H9 (cell line): ENCODE measurements at regions not wholly inside any gene's neighbourhood (a gene's known extent, or its start where the extent isn't known, plus 50 kb on each side); places are given as distances from the start of the nearest gene placed in this dataset.

Source experiments
- DNase-seq: peaks from one replicate; pipeline ENCODE4 v3.0.0-alpha.2; 2017
- H2AFZ ChIP-seq: one replicate; pipeline ENCODE4 v1.6.1; 2013; ENCODE audit warnings: mild to moderate bottlenecking, low read length, control low read depth, moderate library complexity
- H2AK5ac ChIP-seq: 2 replicates; pipeline ENCODE4 v1.6.1; 2013; ENCODE audit warnings: low read length, control low read depth, mixed read lengths; ENCODE audit not compliant: insufficient read length
- H2BK120ac ChIP-seq: one replicate; pipeline ENCODE4 v1.6.1; 2013; ENCODE audit warnings: low read depth, mild to moderate bottlenecking, low read length, control low read depth, inconsistent platforms; ENCODE audit not compliant: poor library complexity, severe bottlenecking
- H2BK12ac ChIP-seq: 2 replicates; pipeline ENCODE4 v1.6.1; 2013; ENCODE audit warnings: low read length, control low read depth, mixed read lengths, low read depth; ENCODE audit not compliant: insufficient read length
- H2BK15ac ChIP-seq: 2 replicates; pipeline ENCODE4 v1.6.1; 2013; ENCODE audit warnings: low read depth, low read length, control low read depth
- H2BK20ac ChIP-seq: one replicate; pipeline ENCODE4 v1.6.1; 2013; ENCODE audit warnings: low read depth, mild to moderate bottlenecking, low read length, control low read depth, inconsistent platforms; ENCODE audit not compliant: poor library complexity, severe bottlenecking
- H2BK5ac ChIP-seq: 2 replicates; pipeline ENCODE4 v1.6.1; 2013; ENCODE audit warnings: low read length, control low read depth, mixed read lengths; ENCODE audit not compliant: insufficient read length
- H3K14ac ChIP-seq: 2 replicates; pipeline ENCODE4 v1.6.1; 2013; ENCODE audit warnings: low read length, control low read depth; ENCODE audit not compliant: insufficient read depth
- H3K18ac ChIP-seq: 2 replicates; pipeline ENCODE4 v1.6.1; 2013; ENCODE audit warnings: low read depth, mild to moderate bottlenecking, mixed read lengths, low read length, control low read depth; ENCODE audit not compliant: insufficient read length
- H3K23ac ChIP-seq: 2 replicates; pipeline ENCODE4 v1.6.1; 2013; ENCODE audit warnings: low read length, control low read depth, mixed read lengths, low read depth; ENCODE audit not compliant: insufficient read length
- H3K23me2 ChIP-seq: 2 replicates; pipeline ENCODE4 v1.6.1; 2013; ENCODE audit warnings: low read depth, mild to moderate bottlenecking, mixed read lengths, low read length, control low read depth; ENCODE audit not compliant: insufficient read length, poor library complexity, severe bottlenecking
- H3K27ac ChIP-seq: 2 replicates; pipeline ENCODE4 v1.5.1; 2013; ENCODE audit warnings: low read length, control low read depth, mixed read lengths, low read depth; ENCODE audit not compliant: insufficient read length
- H3K27me3 ChIP-seq: 2 replicates; pipeline ENCODE4 v1.6.1; 2013; ENCODE audit warnings: low read length, control low read depth, inconsistent platforms; ENCODE audit not compliant: insufficient read depth
- H3K4ac ChIP-seq: 2 replicates; pipeline ENCODE4 v1.6.1; 2013; ENCODE audit warnings: low read depth, mild to moderate bottlenecking, control low read depth, inconsistent platforms, low read length, moderate library complexity
- H3K4me1 ChIP-seq: 2 replicates; pipeline ENCODE4 v1.6.1; 2013; ENCODE audit warnings: low read length, control low read depth, inconsistent platforms; ENCODE audit not compliant: insufficient read depth
- H3K4me2 ChIP-seq: 2 replicates; pipeline ENCODE4 v1.6.1; 2013; ENCODE audit warnings: low read length, control low read depth, mixed read lengths; ENCODE audit not compliant: insufficient read length, insufficient read depth
- H3K56ac ChIP-seq: 2 replicates; pipeline ENCODE4 v1.6.1; 2013; ENCODE audit warnings: low read depth, mild to moderate bottlenecking, mixed read lengths, low read length, control low read depth; ENCODE audit not compliant: insufficient read length
- H3K79me1 ChIP-seq: 2 replicates; pipeline ENCODE4 v1.6.1; 2013; ENCODE audit warnings: low read depth, mild to moderate bottlenecking, moderate library complexity, low read length, control low read depth, inconsistent platforms; ENCODE audit not compliant: insufficient read depth, poor library complexity, severe bottlenecking
- H3K79me2 ChIP-seq: 2 replicates; pipeline ENCODE4 v1.6.1; 2013; ENCODE audit warnings: low read length, control low read depth, inconsistent platforms; ENCODE audit not compliant: insufficient read depth
- H3K9ac ChIP-seq: 2 replicates; pipeline ENCODE4 v1.6.1; 2013; ENCODE audit warnings: low read length, control low read depth, mixed read lengths; ENCODE audit not compliant: insufficient read length; ENCODE audit errors: extremely low read depth
- H3K9me3 ChIP-seq: one replicate; pipeline ENCODE4 v1.6.1; 2013; ENCODE audit warnings: low read depth, low read length, inconsistent platforms; ENCODE audit not compliant: control insufficient read depth
- H3T11ph ChIP-seq: one replicate; pipeline ENCODE4 v1.6.1; 2013; ENCODE audit warnings: mild to moderate bottlenecking, low read length, control low read depth, inconsistent platforms
- H4K20me1 ChIP-seq: one replicate; pipeline ENCODE4 v1.6.1; 2013; ENCODE audit not compliant: control insufficient read depth, insufficient read length, insufficient read depth
- H4K5ac ChIP-seq: 2 replicates; pipeline ENCODE4 v1.6.1; 2013; ENCODE audit warnings: low read depth, mild to moderate bottlenecking, mixed read lengths, low read length, control low read depth; ENCODE audit not compliant: insufficient read length
- H4K8ac ChIP-seq: replicated peaks from 2 replicates; pipeline ENCODE4 v1.6.1; 2013; ENCODE audit warnings: low read length, control low read depth, mixed read lengths, low read depth; ENCODE audit not compliant: insufficient read length
- H4K91ac ChIP-seq: 2 replicates; pipeline ENCODE4 v1.6.1; 2013; ENCODE audit warnings: low read depth, mild to moderate bottlenecking, moderate library complexity, mixed read lengths, low read length, control low read depth; ENCODE audit not compliant: insufficient read length
- H3K27ac Mint-ChIP-seq, 3 experiments: 2 replicates in 2 of 3; 3 replicates in 1 of 3; pipeline ENCODE4 v1.8.0; 2020 to 2021; ENCODE audit warnings: mixed read lengths in 3 of 3, mild to moderate bottlenecking in 1 of 3, moderate library complexity in 1 of 3
- H3K27me3 Mint-ChIP-seq: 2 replicates; pipeline ENCODE4 v1.8.0; 2021; ENCODE audit warnings: low read depth, mild to moderate bottlenecking, moderate library complexity, mixed read lengths
- H3K36me3 Mint-ChIP-seq, 3 experiments: 2 replicates in 2 of 3; 3 replicates in 1 of 3; pipeline ENCODE4 v1.8.0; 2020 to 2021; ENCODE audit warnings: low read depth in 3 of 3, mixed read lengths in 3 of 3; ENCODE audit not compliant: insufficient read depth in 1 of 3
- H3K4me1 Mint-ChIP-seq, 2 experiments: 2 replicates each; pipeline ENCODE4 v1.8.0; 2020; ENCODE audit warnings: mixed read lengths in 2 of 2
- H3K4me3 Mint-ChIP-seq, 2 experiments: 2 replicates in 1 of 2; 3 replicates in 1 of 2; pipeline ENCODE4 v1.8.0; 2020 to 2021; ENCODE audit warnings: mild to moderate bottlenecking in 2 of 2, mixed read lengths in 2 of 2, moderate library complexity in 1 of 2
- H3K9me3 Mint-ChIP-seq, 2 experiments: 2 replicates in 1 of 2; 3 replicates in 1 of 2; pipeline ENCODE4 v1.8.0; 2020; ENCODE audit warnings: mild to moderate bottlenecking in 2 of 2, mixed read lengths in 2 of 2, moderate library complexity in 1 of 2
- CTCF ChIP-seq: fragments of 200-600 bp; sonication (generic); conservative IDR thresholded peaks from 3 replicates; pipeline ENCODE4 v1.8.0; 2021; ENCODE audit warnings: antibody characterized with exemption, mild to moderate bottlenecking
- WGBS: extraction: QIAGEN DNeasy Blood & Tissue Kit; methylation state at CpG from one replicate; pipeline ENCODE4 v1.1.7; 2013; ENCODE audit warnings: missing lambda C conversion rate, low lambda C conversion rate, mixed read lengths; ENCODE audit not compliant: insufficient read length; ENCODE audit errors: extremely low coverage; 5-methylcytosine and 5-hydroxymethylcytosine counted together

- H3K56ac ChIP-seq: no peak overlapping the region
- Mint-ChIP-seq H3K4me1 (no peaks in the 10 kb centered on the region), H3K27ac (no peak overlapping the region), H3K36me3 (no peaks in the 10 kb centered on the region; a peak in 2 of 7 replicates), H3K27me3 (no peaks in the 10 kb centered on the region), H3K9me3 (peaks cover 0 to 7% of the 10 kb centered on the region in 2 experiments; a peak in 2 of 5 replicates), H3K4me3 (no peak overlapping the region)
- no peaks in the 10 kb centered on the region for H3K27me3 ChIP-seq
- H3K18ac ChIP-seq: no peak overlapping the region
- no peak overlapping the region for H2BK20ac ChIP-seq
- no peak overlapping the region for H2AK5ac ChIP-seq
- no peak overlapping the region for H3K14ac ChIP-seq
- no peaks in the 10 kb centered on the region for H4K20me1 ChIP-seq
- no peak overlapping the region for H2BK15ac ChIP-seq
- H3K27ac ChIP-seq: no peak overlapping the region
- H3T11ph ChIP-seq: no peak overlapping the region
- H3K9me3 ChIP-seq: no peaks in the 10 kb centered on the region
- H3K4me2 ChIP-seq: no peak overlapping the region
- H2BK5ac ChIP-seq: no peak overlapping the region
- H4K8ac ChIP-seq: no peak overlapping the region
- H3K23ac ChIP-seq: no peak overlapping the region
- H3K4me1 ChIP-seq: no peaks in the 10 kb centered on the region
- H2AFZ ChIP-seq: no peak overlapping the region
- no peaks in the 10 kb centered on the region for H3K79me1 ChIP-seq
- no peak overlapping the region for H3K9ac ChIP-seq
- H4K91ac ChIP-seq: no peak overlapping the region
- no peak overlapping the region for H3K4ac ChIP-seq
- TF ChIP-seq CTCF: no peak
- no peak overlapping the region for H2BK120ac ChIP-seq
- no peaks in the 10 kb centered on the region for H3K79me2 ChIP-seq
- H3K23me2 ChIP-seq: no peaks in the 10 kb centered on the region
- WGBS: no CpG with 5 or more reads among the region's 3 CpGs
- no peak overlapping the region for H4K5ac ChIP-seq
- no peak overlapping the region for H2BK12ac ChIP-seq
- no peak for DNase-seq
Measured at GRCh38 chr13:85640727-85641126, 158.5 kb downstream of the SLITRK6 start.
